ENCODE measurements at regions not wholly inside any gene's neighbourhood (a gene's known extent, or its start where the extent isn't known, plus 50 kb on each side); places are given as distances from the start of the nearest gene placed in this dataset.

- TF ChIP-seq, protein P1, sequence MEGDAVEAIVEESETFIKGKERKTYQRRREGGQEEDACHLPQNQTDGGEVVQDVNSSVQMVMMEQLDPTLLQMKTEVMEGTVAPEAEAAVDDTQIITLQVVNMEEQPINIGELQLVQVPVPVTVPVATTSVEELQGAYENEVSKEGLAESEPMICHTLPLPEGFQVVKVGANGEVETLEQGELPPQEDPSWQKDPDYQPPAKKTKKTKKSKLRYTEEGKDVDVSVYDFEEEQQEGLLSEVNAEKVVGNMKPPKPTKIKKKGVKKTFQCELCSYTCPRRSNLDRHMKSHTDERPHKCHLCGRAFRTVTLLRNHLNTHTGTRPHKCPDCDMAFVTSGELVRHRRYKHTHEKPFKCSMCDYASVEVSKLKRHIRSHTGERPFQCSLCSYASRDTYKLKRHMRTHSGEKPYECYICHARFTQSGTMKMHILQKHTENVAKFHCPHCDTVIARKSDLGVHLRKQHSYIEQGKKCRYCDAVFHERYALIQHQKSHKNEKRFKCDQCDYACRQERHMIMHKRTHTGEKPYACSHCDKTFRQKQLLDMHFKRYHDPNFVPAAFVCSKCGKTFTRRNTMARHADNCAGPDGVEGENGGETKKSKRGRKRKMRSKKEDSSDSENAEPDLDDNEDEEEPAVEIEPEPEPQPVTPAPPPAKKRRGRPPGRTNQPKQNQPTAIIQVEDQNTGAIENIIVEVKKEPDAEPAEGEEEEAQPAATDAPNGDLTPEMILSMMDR (conservative IDR thresholded peaks at IDR 0.05; ENCODE audit: low read depth, low read length), result no peak
- TF ChIP-seq EZH2 (IDR thresholded peaks at IDR 0.05; ENCODE audit: low read length, unreplicated experiment), result no peak
- no peak for TF ChIP-seq EZH2phosphoT487 (IDR thresholded peaks at IDR 0.05; ENCODE audit: borderline replicate concordance, low read length)
Measured at GRCh38 chr14:36067428-36068187, 108.9 kb downstream of the PTCSC3 start.
